HEK293 (cell line): ENCODE measurements at regions not wholly inside any gene's neighbourhood (a gene's known extent, or its start where the extent isn't known, plus 50 kb on each side); places are given as distances from the start of the nearest gene placed in this dataset.

Source experiments
- CTCF ChIA-PET: fragments of 350-600 bp; formaldehyde crosslinking; extraction: SDS; loops from one replicate; lab custom pipeline; 2021; ENCODE audit warnings: antibody characterized with exemption; lab: Yijun Ruan, JAX
- POLR2A ChIA-PET: fragments of 300-600 bp; formaldehyde crosslinking; extraction: SDS; loops from one replicate; lab custom pipeline; 2020; ENCODE audit warnings: antibody characterized with exemption, inconsistent platforms; lab: Yijun Ruan, JAX
- H3K27ac ChIP-seq: fragments of 200-500 bp; sonication (Bioruptor generic); 2 replicates; pipeline ENCODE4 v1.5.1; 2014; ENCODE audit warnings: low read depth, low read length, control low read depth, inconsistent platforms; ENCODE audit errors: extremely low read depth
- H3K36me3 ChIP-seq, 2 experiments: fragments of 200-500 bp in 1 of 2; sonication (Bioruptor generic) in 1 of 2; 1 replicate in 1 of 2; 2 replicates in 1 of 2; pipeline ENCODE4 v1.5.1; 2014 to 2017; ENCODE audit warnings: inconsistent platforms in 2 of 2, low read length in 2 of 2; ENCODE audit not compliant: control insufficient read depth in 2 of 2, insufficient read depth in 1 of 2
- H3K4me1 ChIP-seq: fragments of 200-500 bp; sonication (Bioruptor generic); 2 replicates; pipeline ENCODE4 v1.5.1; 2014; ENCODE audit warnings: mild to moderate bottlenecking, low read length, inconsistent platforms; ENCODE audit not compliant: control insufficient read depth, insufficient read depth
- H3K4me3 ChIP-seq: 2 replicates; pipeline ENCODE4 v1.5.1; 2011; ENCODE audit warnings: low read depth, mild to moderate bottlenecking, control low read depth, low read length, moderate library complexity
- H3K9me3 ChIP-seq: fragments of 200-500 bp; sonication (Bioruptor generic); 2 replicates; pipeline ENCODE4 v1.5.1; 2014; ENCODE audit warnings: low read depth, low read length, inconsistent platforms; ENCODE audit not compliant: control insufficient read depth, insufficient read depth
- BCL11B ChIP-seq: fragments of 450-650 bp; formaldehyde crosslinking; IDR thresholded peaks from 2 replicates; pipeline ENCODE4 v1.5.1; 2016; ENCODE audit warnings: low read depth, missing biosample characterization, missing genetic modification characterization
- GLIS2 ChIP-seq: fragments of 450-650 bp; formaldehyde crosslinking; IDR thresholded peaks from 2 replicates; pipeline ENCODE4 v1.5.1; 2016; ENCODE audit warnings: missing biosample characterization, missing genetic modification characterization
- ZBTB1 ChIP-seq: fragments of 450-650 bp; formaldehyde crosslinking; IDR thresholded peaks from 2 replicates; pipeline ENCODE4 v1.5.1; 2016; ENCODE audit warnings: missing biosample characterization, missing genetic modification characterization
- ZEB2 ChIP-seq: fragments of 450-650 bp; formaldehyde crosslinking; IDR thresholded peaks from 2 replicates; pipeline ENCODE4 v1.5.1; 2016; ENCODE audit warnings: missing biosample characterization, missing genetic modification characterization
- ZFP37 ChIP-seq: fragments of 450-650 bp; formaldehyde crosslinking; IDR thresholded peaks from 2 replicates; pipeline ENCODE4 v1.5.1; 2016; ENCODE audit warnings: missing biosample characterization, missing genetic modification characterization
- ZFP41 ChIP-seq: fragments of 450-650 bp; formaldehyde crosslinking; IDR thresholded peaks from 2 replicates; pipeline ENCODE4 v1.5.1; 2016; ENCODE audit warnings: missing biosample characterization, missing genetic modification characterization, borderline replicate concordance
- ZNF114 ChIP-seq: fragments of 450-650 bp; formaldehyde crosslinking; IDR thresholded peaks from 2 replicates; pipeline ENCODE4 v1.5.0; 2017; ENCODE audit warnings: missing biosample characterization, missing genetic modification characterization
- ZNF302 ChIP-seq: fragments of 450-650 bp; formaldehyde crosslinking; IDR thresholded peaks from 2 replicates; pipeline ENCODE4 v1.5.1; 2016; ENCODE audit warnings: missing biosample characterization, missing genetic modification characterization, low read depth
- ZNF341 ChIP-seq: fragments of 450-650 bp; formaldehyde crosslinking; IDR thresholded peaks from 2 replicates; pipeline ENCODE4; 2016; ENCODE audit warnings: low read depth, missing biosample characterization, missing genetic modification characterization
- ZNF354C ChIP-seq: fragments of 450-650 bp; formaldehyde crosslinking; IDR thresholded peaks from 2 replicates; pipeline ENCODE4 v1.5.1; 2016; ENCODE audit warnings: missing biosample characterization, missing genetic modification characterization, low read depth, borderline replicate concordance
- ZNF366 ChIP-seq: fragments of 450-650 bp; formaldehyde crosslinking; conservative IDR thresholded peaks from 2 replicates; pipeline ENCODE4 v1.5.1; 2016; ENCODE audit warnings: missing biosample characterization, missing genetic modification characterization
- ZNF394 ChIP-seq: fragments of 450-650 bp; formaldehyde crosslinking; IDR thresholded peaks from 2 replicates; pipeline ENCODE4 v1.5.1; 2016; ENCODE audit warnings: missing biosample characterization, missing genetic modification characterization, mild to moderate bottlenecking, moderate library complexity, borderline replicate concordance
- ZNF529 ChIP-seq: fragments of 450-650 bp; formaldehyde crosslinking; IDR thresholded peaks from 2 replicates; pipeline ENCODE4 v1.5.1; 2017; ENCODE audit warnings: missing genetic modification characterization, missing biosample characterization; ENCODE audit not compliant: insufficient replicate concordance
- ZNF548 ChIP-seq: fragments of 450-650 bp; formaldehyde crosslinking; IDR thresholded peaks from 2 replicates; pipeline ENCODE4 v1.5.1; 2016; ENCODE audit warnings: missing biosample characterization, missing genetic modification characterization
- ZNF626 ChIP-seq: fragments of 450-650 bp; sonication (Bioruptor Pico); formaldehyde crosslinking; IDR thresholded peaks from 2 replicates; pipeline ENCODE4 v1.5.1; 2018; ENCODE audit warnings: missing biosample characterization, missing genetic modification characterization, inconsistent platforms
- ZNF654 ChIP-seq: fragments of 450-650 bp; formaldehyde crosslinking; IDR thresholded peaks from 2 replicates; pipeline ENCODE4 v1.5.1; 2016; ENCODE audit warnings: low read depth, missing biosample characterization, missing genetic modification characterization
- ZNF677 ChIP-seq: fragments of 450-650 bp; IDR thresholded peaks from 2 replicates; pipeline ENCODE4 v1.5.0; 2018; ENCODE audit warnings: missing biosample characterization, mild to moderate bottlenecking, missing genetic modification characterization, moderate library complexity
- ZNF785 ChIP-seq: fragments of 450-650 bp; formaldehyde crosslinking; IDR thresholded peaks from 2 replicates; pipeline ENCODE4 v1.5.1; 2016; ENCODE audit warnings: missing biosample characterization, missing genetic modification characterization
- ZNF843 ChIP-seq: fragments of 450-650 bp; formaldehyde crosslinking; IDR thresholded peaks from 2 replicates; pipeline ENCODE4 v1.5.1; 2016; ENCODE audit warnings: missing biosample characterization, missing genetic modification characterization
- ZSCAN23 ChIP-seq: fragments of 450-650 bp; formaldehyde crosslinking; IDR thresholded peaks from 2 replicates; pipeline ENCODE4 v1.5.1; 2016; ENCODE audit warnings: missing biosample characterization, missing genetic modification characterization
- ZSCAN30 ChIP-seq: fragments of 450-650 bp; IDR thresholded peaks from 2 replicates; pipeline ENCODE4 v1.5.1; 2018; ENCODE audit warnings: missing biosample characterization, mild to moderate bottlenecking, missing genetic modification characterization, moderate library complexity
- TF ChIP-seq, protein P1 (sequence below): fragments of 450-650 bp; formaldehyde crosslinking; IDR thresholded peaks from 2 replicates; pipeline ENCODE4 v1.5.1; 2016; ENCODE audit warnings: missing biosample characterization, missing genetic modification characterization
- TF ChIP-seq, protein P2 (sequence below): fragments of 450-650 bp; formaldehyde crosslinking; IDR thresholded peaks from 2 replicates; pipeline ENCODE4 v1.5.1; 2016; ENCODE audit warnings: missing biosample characterization, missing genetic modification characterization
- TF ChIP-seq, protein P3 (sequence below): fragments of 450-650 bp; formaldehyde crosslinking; IDR thresholded peaks from 2 replicates; pipeline ENCODE4 v1.5.0; 2017; ENCODE audit warnings: missing biosample characterization, missing genetic modification characterization, borderline replicate concordance
- TF ChIP-seq, protein P4 (sequence below): fragments of 450-650 bp; formaldehyde crosslinking; IDR thresholded peaks from 2 replicates; pipeline ENCODE4 v1.5.1; 2017; ENCODE audit warnings: missing biosample characterization, missing genetic modification characterization
- TF ChIP-seq, protein P5 (sequence below): fragments of 450-650 bp; formaldehyde crosslinking; IDR thresholded peaks from 2 replicates; pipeline ENCODE4 v1.5.1; 2016; ENCODE audit warnings: missing biosample characterization, missing genetic modification characterization

DNA sequence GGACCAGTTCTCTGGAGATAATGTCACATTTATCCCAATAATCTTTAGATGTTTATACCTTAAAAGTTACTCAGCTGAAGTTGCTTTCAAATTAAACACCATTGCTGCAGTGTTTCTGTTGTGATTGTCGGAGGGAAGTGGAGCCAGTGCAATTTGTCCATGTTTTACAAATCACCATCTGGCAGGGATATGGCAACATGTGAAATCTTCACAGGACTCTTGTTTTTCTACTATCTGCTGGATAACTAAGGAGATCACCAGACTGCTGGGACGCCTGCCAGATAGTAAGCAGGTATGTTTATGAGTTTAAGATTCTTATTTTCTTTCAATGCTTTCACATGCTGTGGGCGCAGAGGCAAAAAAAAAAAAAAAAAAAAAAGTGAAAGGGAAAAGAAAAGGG lies 100.3 kb upstream of the SOX5 start:
- no peak overlapping the region for H3K4me3 ChIP-seq
- CTCF ChIA-PET, result no interaction called here
- TF ChIP-seq, protein P1, sequence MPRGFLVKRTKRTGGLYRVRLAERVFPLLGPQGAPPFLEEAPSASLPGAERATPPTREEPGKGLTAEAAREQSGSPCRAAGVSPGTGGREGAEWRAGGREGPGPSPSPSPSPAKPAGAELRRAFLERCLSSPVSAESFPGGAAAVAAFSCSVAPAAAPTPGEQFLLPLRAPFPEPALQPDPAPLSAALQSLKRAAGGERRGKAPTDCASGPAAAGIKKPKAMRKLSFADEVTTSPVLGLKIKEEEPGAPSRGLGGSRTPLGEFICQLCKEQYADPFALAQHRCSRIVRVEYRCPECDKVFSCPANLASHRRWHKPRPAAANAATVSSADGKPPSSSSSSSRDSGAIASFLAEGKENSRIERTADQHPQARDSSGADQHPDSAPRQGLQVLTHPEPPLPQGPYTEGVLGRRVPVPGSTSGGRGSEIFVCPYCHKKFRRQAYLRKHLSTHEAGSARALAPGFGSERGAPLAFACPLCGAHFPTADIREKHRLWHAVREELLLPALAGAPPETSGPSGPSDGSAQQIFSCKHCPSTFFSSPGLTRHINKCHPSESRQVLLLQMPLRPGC (tag by site-specific recombination), result no peak
- TF ChIP-seq ZNF341 (tag by site-specific recombination) (no peak), ZNF654 (tag by site-specific recombination) (no peak), ZNF366 (tag by site-specific recombination) (no peak), ZNF114 (tag by site-specific recombination) (no peak), ZNF843 (tag by site-specific recombination) (no peak), ZNF394 (tag by site-specific recombination) (no peak), ZNF626 (tag by site-specific recombination) (no peak), ZNF302 (tag by site-specific recombination) (no peak)
- TF ChIP-seq, protein P2, sequence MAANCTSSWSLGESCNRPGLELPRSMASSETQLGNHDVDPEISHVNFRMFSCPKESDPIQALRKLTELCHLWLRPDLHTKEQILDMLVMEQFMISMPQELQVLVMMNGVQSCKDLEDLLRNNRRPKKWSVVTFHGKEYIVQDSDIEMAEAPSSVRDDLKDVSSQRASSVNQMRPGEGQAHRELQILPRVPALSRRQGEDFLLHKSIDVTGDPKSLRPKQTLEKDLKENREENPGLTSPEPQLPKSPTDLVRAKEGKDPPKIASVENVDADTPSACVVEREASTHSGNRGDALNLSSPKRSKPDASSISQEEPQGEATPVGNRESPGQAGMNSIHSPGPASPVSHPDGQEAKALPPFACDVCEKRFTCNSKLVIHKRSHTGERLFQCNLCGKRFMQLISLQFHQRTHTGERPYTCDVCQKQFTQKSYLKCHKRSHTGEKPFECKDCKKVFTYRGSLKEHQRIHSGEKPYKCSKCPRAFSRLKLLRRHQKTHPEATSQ (tag by site-specific recombination), result no peak
- TF ChIP-seq, protein P3, sequence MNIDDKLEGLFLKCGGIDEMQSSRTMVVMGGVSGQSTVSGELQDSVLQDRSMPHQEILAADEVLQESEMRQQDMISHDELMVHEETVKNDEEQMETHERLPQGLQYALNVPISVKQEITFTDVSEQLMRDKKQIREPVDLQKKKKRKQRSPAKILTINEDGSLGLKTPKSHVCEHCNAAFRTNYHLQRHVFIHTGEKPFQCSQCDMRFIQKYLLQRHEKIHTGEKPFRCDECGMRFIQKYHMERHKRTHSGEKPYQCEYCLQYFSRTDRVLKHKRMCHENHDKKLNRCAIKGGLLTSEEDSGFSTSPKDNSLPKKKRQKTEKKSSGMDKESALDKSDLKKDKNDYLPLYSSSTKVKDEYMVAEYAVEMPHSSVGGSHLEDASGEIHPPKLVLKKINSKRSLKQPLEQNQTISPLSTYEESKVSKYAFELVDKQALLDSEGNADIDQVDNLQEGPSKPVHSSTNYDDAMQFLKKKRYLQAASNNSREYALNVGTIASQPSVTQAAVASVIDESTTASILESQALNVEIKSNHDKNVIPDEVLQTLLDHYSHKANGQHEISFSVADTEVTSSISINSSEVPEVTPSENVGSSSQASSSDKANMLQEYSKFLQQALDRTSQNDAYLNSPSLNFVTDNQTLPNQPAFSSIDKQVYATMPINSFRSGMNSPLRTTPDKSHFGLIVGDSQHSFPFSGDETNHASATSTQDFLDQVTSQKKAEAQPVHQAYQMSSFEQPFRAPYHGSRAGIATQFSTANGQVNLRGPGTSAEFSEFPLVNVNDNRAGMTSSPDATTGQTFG (tag by site-specific recombination), result no peak
- TF ChIP-seq, protein P4, sequence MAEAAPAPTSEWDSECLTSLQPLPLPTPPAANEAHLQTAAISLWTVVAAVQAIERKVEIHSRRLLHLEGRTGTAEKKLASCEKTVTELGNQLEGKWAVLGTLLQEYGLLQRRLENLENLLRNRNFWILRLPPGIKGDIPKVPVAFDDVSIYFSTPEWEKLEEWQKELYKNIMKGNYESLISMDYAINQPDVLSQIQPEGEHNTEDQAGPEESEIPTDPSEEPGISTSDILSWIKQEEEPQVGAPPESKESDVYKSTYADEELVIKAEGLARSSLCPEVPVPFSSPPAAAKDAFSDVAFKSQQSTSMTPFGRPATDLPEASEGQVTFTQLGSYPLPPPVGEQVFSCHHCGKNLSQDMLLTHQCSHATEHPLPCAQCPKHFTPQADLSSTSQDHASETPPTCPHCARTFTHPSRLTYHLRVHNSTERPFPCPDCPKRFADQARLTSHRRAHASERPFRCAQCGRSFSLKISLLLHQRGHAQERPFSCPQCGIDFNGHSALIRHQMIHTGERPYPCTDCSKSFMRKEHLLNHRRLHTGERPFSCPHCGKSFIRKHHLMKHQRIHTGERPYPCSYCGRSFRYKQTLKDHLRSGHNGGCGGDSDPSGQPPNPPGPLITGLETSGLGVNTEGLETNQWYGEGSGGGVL (tag by site-specific recombination), result no peak
- TF ChIP-seq, protein P5, sequence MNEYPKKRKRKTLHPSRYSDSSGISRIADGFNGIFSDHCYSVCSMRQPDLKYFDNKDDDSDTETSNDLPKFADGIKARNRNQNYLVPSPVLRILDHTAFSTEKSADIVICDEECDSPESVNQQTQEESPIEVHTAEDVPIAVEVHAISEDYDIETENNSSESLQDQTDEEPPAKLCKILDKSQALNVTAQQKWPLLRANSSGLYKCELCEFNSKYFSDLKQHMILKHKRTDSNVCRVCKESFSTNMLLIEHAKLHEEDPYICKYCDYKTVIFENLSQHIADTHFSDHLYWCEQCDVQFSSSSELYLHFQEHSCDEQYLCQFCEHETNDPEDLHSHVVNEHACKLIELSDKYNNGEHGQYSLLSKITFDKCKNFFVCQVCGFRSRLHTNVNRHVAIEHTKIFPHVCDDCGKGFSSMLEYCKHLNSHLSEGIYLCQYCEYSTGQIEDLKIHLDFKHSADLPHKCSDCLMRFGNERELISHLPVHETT, result no peak
- TF ChIP-seq, all 188 proteins: peak for 0
- Histone ChIP-seq H3K27ac (no peak overlapping the region), H3K36me3 (no peaks in the 10 kb centered on the region), H3K9me3 (no peaks in the 10 kb centered on the region), H3K4me1 (peaks cover 5% of the 10 kb centered on the region)
- POLR2A ChIA-PET, result no interaction called here

DNA sequence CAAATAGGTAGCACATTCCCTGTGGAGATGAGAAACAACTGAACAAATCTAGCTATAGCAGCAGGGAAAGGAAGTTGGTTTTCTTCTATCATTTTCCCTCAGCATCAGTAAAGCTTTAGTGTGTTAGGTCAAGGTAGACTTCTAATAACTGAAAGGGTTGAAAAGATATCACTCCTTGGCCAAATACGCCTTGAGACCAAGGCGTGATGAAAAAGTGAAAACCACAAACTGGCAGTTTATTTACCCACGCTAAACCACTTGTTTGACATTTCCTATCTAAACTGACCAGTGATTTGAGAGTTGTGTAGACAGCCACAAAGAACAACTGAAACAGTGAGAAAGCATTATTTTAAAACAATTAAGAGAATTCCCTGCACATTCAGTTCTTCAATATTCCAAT lies 99.6 kb upstream of the SOX5 start:
- H3K4me1 ChIP-seq, result peaks cover 5% of the 10 kb centered on the region
- no peaks in the 10 kb centered on the region for H3K36me3 ChIP-seq
- POLR2A ChIA-PET, result no interaction called here
- no peak overlapping the region for H3K27ac ChIP-seq
- no peaks in the 10 kb centered on the region for H3K9me3 ChIP-seq
- CTCF ChIA-PET, result no interaction called here
- H3K4me3 ChIP-seq, result no peak overlapping the region
- TF ChIP-seq ZNF529 (tag by site-specific recombination) (no peak), GLIS2 (tag by site-specific recombination) (no peak), ZSCAN30 (tag by site-specific recombination) (no peak), BCL11B (no peak), ZFP37 (tag by site-specific recombination) (no peak), ZFP41 (tag by site-specific recombination) (no peak), ZSCAN23 (tag by site-specific recombination) (no peak), ZNF548 (tag by site-specific recombination) (no peak), ZNF354C (no peak), ZBTB1 (no peak), ZNF785 (tag by site-specific recombination) (no peak), ZNF677 (tag by site-specific recombination) (no peak), ZEB2 (tag by site-specific recombination) (no peak)
- TF ChIP-seq, protein P2 (tag by site-specific recombination), result no peak
